ENCODE measurements at regions not wholly inside any gene's neighbourhood (a gene's known extent, or its start where the extent isn't known, plus 50 kb on each side); places are given as distances from the start of the nearest gene placed in this dataset.

GRCh38 chr10:88023676-88024075 is 160.3 kb downstream of the PTEN start:
- DNase-seq: no peak

DNA sequence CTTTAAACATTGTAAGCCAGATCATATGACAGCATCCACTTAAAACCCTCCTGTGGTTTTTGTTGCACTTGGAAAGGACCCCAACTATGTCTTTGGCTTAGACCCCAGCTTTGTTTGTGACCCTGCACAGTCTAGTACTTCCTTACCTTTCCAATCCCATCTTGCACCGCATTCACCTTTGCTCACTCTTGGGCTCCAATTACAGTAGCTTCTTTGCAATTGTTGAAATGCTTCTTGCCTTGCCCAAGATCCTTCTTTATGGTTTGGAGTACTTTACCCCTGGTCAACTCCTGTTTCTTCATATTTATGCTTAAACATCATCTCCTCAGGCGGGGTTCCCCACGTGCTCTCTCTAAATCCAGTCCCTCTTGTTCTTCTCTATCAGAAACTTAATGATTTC is 162.6 kb downstream of the PTEN start:
- no peak for DNase-seq

DNA sequence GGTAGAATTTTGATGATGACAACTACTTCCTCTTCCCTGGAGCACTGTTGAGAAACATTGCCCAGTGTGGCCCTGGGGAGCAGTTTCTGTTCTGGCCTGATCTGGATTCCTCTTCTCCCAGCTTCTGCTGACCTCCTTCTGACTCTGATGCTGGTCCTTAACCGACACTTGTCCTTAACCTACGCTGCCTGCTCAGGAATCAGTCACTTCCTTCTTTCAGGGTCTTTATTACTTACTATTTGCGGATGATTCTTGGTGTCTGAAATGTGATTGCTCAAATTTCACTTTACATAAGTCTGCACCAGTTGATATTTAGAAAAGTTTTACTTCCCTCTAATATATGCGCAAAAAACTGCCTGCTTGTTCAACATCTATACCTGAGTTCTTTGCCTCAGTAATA is 164.1 kb downstream of the PTEN start:
- DNase-seq: no peak

GRCh38 chr10:88028072-88028471 is 164.6 kb downstream of the PTEN start:
- no peak for DNase-seq

GRCh38 chr10:88028654-88029053 is 165.2 kb downstream of the PTEN start:
- no peak for DNase-seq

DNA sequence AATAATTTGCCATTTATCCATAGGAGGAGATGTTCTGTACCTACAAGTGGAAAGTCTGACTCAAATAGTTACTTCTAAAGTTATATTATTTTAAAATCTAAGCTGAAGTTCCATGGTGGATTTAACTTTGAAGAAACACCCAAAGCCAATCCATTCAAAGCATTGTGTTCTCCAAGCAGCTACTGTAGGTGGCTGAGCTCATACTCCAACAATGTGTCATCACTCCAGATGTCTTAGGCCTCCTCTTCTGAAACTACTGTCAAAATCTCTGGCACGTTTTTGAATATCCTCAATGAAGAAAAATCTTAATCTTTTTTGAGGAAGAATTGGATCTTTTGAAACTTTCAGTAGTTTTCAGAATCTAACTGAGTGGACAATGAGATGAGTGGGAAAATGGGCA is 169.1 kb downstream of the PTEN start:
- no peak for DNase-seq

DNA sequence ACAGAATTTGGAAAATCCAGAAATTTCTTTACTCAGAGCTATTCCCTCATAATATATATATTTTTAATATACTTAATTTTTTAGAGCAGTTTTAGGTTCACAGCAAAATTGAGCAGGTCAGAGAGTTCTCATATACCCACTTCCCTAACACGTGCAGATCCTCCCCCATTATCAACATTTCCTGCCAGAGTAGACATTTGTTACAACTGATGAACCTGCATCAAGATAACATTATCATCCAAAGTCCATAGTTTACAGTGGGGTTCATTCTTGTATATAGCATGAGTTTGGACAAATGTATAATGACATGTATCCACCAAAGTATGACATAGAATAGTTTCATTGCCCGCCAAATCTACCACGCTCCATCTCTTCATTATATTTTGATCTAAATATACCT is 170.0 kb downstream of the PTEN start:
- no peak for DNase-seq

- DNase-seq: no peak
Observed at GRCh38 chr10:88033793-88034192, 170.4 kb downstream of the PTEN start.

DNA sequence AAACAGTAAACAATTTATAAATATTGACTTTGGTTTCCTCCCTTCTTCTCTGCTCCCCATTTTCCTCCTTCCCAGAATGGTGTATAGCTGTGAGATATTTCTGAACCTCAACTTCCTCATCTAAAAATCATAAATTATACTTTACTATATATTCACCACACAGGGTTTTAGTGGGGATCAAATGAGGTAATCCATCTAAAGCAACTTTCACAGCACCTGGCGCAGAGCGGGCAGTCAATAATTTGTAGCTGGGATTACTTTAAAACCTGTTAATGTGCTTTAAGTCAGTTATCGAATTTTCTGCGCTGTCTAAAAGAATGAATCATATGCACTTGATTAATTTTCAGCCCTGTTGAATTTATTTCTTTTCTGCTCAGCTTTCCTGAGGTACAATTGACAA is 172.7 kb downstream of the PTEN start:
- no peak for DNase-seq

GRCh38 chr10:88037623-88038022 is 174.2 kb downstream of the PTEN start:
- DNase-seq: no peak

- DNase-seq: no peak
Observed at GRCh38 chr10:88038268-88038667, 174.8 kb downstream of the PTEN start.

- no peak for DNase-seq
Observed at GRCh38 chr10:88039496-88040200, 176.2 kb downstream of the PTEN start.

- no peak for DNase-seq
Observed at GRCh38 chr10:88041243-88042159, 178.1 kb downstream of the PTEN start.

DNA sequence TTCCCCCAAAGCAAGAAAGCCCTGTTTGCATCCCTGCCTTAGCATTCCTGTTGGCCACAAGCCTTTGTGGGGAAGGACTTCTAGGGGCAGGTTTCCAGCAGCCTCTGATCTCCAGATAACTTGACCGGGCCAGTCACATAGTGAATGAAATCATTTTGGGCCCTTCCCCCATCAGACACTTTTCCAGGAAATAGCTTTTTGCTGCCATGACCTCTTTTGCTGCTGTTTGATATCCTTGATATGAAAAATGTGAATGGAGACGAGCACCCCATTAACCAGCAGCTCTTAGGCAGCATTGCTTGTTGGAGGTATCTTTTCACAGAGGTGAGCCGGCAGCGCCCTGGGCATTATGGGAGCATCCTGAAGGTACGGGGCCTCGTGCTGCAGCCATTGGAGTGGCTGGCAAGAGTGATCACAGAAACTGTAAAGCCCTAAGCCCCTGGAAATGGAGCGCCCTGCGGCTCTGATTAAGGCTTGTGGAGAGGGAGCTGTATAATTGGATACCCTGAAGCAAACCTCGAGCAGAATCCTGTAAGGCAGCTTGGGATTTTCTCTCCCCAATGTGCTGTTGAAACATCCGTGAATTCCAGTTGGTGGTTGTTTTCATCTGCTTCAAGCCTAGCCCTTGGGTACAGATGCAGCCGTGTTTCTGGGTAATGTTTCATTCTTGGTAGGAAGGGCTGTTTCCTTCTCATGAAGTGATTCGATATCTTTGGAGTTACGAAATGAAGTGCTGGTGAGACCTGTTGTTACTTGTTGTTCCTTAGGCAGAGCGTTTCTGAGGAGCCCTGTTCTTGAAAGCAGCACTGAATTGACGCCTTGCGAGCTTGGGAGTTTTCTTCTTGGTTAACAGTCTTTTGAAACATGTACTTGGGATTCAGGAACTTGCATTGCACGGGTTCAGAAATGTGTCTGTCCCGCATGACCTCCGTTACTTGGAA is 179.0 kb downstream of the PTEN start:
- no peak for DNase-seq

DNA sequence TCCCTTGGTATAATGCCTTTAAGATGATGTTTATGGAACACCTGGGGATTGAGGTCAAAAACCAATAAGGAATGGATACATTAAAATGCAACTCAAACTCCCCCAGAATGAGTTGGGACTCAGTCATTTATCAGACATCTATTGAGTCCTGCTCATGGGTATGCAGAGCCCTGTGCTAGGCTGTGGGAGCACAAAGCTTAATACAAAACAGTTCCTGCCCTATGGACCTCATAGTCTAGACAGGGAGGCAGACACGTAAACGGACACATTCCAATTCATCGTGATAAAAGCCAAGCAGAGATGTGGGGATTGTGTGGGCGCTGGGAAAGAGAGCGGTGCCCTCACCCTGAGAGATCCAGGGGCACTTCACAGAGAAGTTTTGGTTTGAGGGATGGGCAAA is 181.7 kb downstream of the PTEN start:
- no peak for DNase-seq

DNA sequence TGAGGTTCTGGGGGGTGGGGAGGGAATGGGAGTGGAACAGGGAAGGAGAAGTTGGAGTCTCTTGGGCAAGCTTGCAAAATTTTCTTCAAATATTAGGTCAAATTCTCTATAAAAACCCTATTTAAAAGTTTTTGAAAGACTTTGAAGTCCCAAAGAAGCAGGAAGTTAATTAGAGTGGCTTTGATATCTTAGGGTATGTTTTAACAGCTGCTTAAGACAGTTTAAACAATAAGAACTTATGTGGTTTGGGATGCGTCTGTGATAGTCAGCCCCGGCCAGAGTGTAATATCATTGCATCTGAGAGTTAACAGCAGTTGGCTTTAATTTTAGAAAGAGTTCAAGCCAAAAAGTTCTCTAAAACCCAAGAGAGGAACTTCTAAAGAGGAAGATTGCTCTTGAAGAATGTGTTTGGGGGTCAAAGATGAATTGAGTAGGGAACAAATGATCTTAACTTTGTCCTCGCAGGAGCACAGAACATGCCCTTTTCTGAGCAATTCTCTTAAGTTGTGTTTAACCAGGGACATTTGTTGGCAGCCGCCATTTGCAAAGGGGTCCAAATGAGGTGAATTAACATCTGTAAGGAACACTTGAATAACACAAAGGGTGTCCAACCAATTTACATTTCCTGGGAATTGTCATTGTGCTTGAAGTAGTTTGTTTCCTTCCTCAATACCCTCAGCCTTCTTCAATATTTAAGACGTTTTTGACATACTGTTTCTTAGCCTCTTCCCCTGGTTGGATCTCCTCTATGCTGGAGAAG is 182.4 kb downstream of the PTEN start:
- DNase-seq: no peak

GRCh38 chr10:88047579-88047978 is 184.2 kb downstream of the PTEN start:
- no peak for DNase-seq

GRCh38 chr10:88048312-88048711 is 184.9 kb downstream of the PTEN start:
- DNase-seq: no peak

- DNase-seq: no peak
Observed at GRCh38 chr10:88049204-88049603, 185.8 kb downstream of the PTEN start.

- DNase-seq: no peak
Observed at GRCh38 chr10:88057720-88058119, 194.3 kb downstream of the PTEN start.

DNA sequence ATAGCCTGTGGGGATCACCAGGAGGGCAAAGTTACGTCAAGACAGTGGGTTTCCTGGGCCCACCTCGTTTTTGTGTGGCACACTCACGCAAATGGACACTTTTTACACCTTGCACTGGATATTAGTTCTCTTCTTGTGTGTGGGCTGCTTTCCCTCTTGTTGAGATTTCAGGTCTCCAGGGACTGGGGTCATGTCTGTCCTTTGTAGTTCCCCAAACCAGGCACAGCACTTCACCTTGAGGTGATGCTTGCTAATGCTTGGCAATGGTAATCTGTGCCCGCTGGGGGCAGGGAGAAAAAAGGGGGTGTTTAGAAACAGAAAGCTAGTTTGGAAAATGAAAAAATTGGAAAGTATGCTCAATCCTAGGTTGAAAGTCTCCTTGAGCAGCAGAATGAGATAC is 195.3 kb downstream of the PTEN start:
- DNase-seq: no peak

DNA sequence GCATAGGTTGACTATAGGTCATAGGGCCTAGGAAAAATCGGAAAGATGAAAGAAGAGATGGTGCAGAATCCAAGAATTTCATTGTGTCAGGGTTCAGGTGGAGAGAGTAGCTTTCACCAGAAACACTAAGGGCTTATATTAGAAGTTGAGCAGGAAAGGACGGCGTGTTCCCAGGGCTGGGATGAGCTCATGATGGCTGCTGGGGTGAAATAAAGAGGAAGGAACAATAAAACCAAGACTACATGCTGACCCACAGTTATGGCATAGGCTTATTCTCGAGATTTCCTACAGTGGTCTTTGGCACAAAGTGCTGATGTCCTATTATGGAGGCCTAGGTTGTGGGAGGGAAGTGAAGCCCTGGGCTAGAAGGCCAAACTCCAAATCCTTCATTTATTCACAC is 195.8 kb downstream of the PTEN start:
- DNase-seq: no peak

All from activated CD4-positive, CD25-positive, alpha-beta regulatory T cell treated with anti-CD3 and anti-CD28 coated beads, Interleukin-2, amount 50 U/mL, for 72 hours (primary cell).